Naive B cell (primary cell): ENCODE measurements at regions not wholly inside any gene's neighbourhood (a gene's known extent, or its start where the extent isn't known, plus 50 kb on each side); places are given as distances from the start of the nearest gene placed in this dataset.
"Not testable (repeated sequence)": the region's sequence is repeated elsewhere in the genome, so short reads cannot be mapped to it uniquely, and the experiment has no call there.

ENCODE experiments used
- ATAC-seq, 2 donors: fragments of 150-1000 bp; cut with Tn5 transposase; 2 replicates each; pipeline ENCODE4 v1.10.0; 2021; ENCODE audit warnings: low read depth in 2 of 2, mild to moderate bottlenecking in 2 of 2, moderate library complexity in 2 of 2
- DNase-seq: peaks from one replicate; pipeline ENCODE4 v3.0.0; 2022
- H3K27ac Mint-ChIP-seq, 6 donors: one replicate each; pipeline ENCODE4 v1.8.0; 2020 to 2022; ENCODE audit warnings: mild to moderate bottlenecking in 6 of 6, mixed read lengths in 6 of 6, moderate library complexity in 5 of 6, inconsistent platforms in 2 of 6
- H3K27me3 Mint-ChIP-seq, 3 donors: one replicate each; pipeline ENCODE4 v1.8.0; 2021 to 2022; ENCODE audit warnings: mixed read lengths in 3 of 3, mild to moderate bottlenecking in 1 of 3
- H3K36me3 Mint-ChIP-seq, 2 donors: one replicate each; pipeline ENCODE4 v1.8.0; 2020 to 2022; ENCODE audit warnings: mixed read lengths in 2 of 2, inconsistent platforms in 1 of 2, mild to moderate bottlenecking in 1 of 2
- H3K4me1 Mint-ChIP-seq, 3 donors: one replicate each; pipeline ENCODE4 v1.8.0; 2020 to 2022; ENCODE audit warnings: mixed read lengths in 3 of 3, inconsistent platforms in 1 of 3, mild to moderate bottlenecking in 1 of 3, moderate library complexity in 1 of 3
- H3K4me3 Mint-ChIP-seq, 8 donors: one replicate each; pipeline ENCODE4 v1.8.0; 2020 to 2022; ENCODE audit warnings: mild to moderate bottlenecking in 8 of 8, mixed read lengths in 8 of 8, moderate library complexity in 8 of 8, inconsistent platforms in 2 of 8
- H3K9me3 Mint-ChIP-seq, 7 donors: one replicate each; pipeline ENCODE4 v1.8.0; 2020 to 2022; ENCODE audit warnings: mixed read lengths in 7 of 7, mild to moderate bottlenecking in 5 of 7, inconsistent platforms in 2 of 7, moderate library complexity in 1 of 7

GRCh38 chrX:106220177-106220576, 52.1 kb downstream of the PWWP3B start:
- ATAC-seq (no peak), DNase-seq (no peak)
- Mint-ChIP-seq H3K27ac (no peak overlapping the region), H3K27me3 (no peaks in the 10 kb centered on the region), H3K9me3 (peaks cover 0 to 4% (median under 1%) of the 10 kb centered on the region in 7 donors), H3K4me1 (no peaks in the 10 kb centered on the region), H3K36me3 (no peaks in the 10 kb centered on the region), H3K4me3 (no peak overlapping the region)

GRCh38 chrX:106243376-106243775, 75.3 kb downstream of the PWWP3B start:
- ATAC-seq, result no peak
- no peaks in the 10 kb centered on the region for H3K4me1 Mint-ChIP-seq
- H3K4me3 Mint-ChIP-seq, result no peak overlapping the region
- no peak overlapping the region for H3K27ac Mint-ChIP-seq
- H3K9me3 Mint-ChIP-seq, result peaks cover 0 to 5% (median 0%) of the 10 kb centered on the region in 7 donors
- no peak for DNase-seq
- no peaks in the 10 kb centered on the region for H3K36me3 Mint-ChIP-seq
- H3K27me3 Mint-ChIP-seq, result no peaks in the 10 kb centered on the region

GRCh38 chrX:106246511-106246910, 78.4 kb downstream of the PWWP3B start:
- Mint-ChIP-seq H3K4me1 (no peaks in the 10 kb centered on the region), H3K27ac (no peak overlapping the region), H3K36me3 (no peaks in the 10 kb centered on the region), H3K9me3 (peaks cover 0 to 3% (median 0%) of the 10 kb centered on the region in 7 donors), H3K4me3 (no peak overlapping the region), H3K27me3 (no peaks in the 10 kb centered on the region)
- ATAC-seq (no peak), DNase-seq (no peak)

- Mint-ChIP-seq H3K27me3 (no peaks in the 10 kb centered on the region), H3K4me1 (no peaks in the 10 kb centered on the region), H3K9me3 (peaks cover 0 to 3% (median 2%) of the 10 kb centered on the region in 7 donors), H3K4me3 (no peak overlapping the region), H3K36me3 (no peaks in the 10 kb centered on the region), H3K27ac (no peak overlapping the region)
- ATAC-seq, result no peak
- DNase-seq, result no peak
Measured at GRCh38 chrX:106247162-106247561, 79.1 kb downstream of the PWWP3B start.

- no peak for DNase-seq
- Mint-ChIP-seq H3K4me3 (no peak overlapping the region), H3K4me1 (no peaks in the 10 kb centered on the region), H3K27ac (no peak overlapping the region), H3K27me3 (no peaks in the 10 kb centered on the region), H3K9me3 (peaks cover 0 to 4% (median 2%) of the 10 kb centered on the region in 7 donors), H3K36me3 (no peaks in the 10 kb centered on the region)
- ATAC-seq, result no peak
Measured at GRCh38 chrX:106249706-106250379, 81.7 kb downstream of the PWWP3B start.

- Mint-ChIP-seq H3K4me3 (no peak overlapping the region), H3K27ac (no peak overlapping the region), H3K36me3 (no peaks in the 10 kb centered on the region), H3K9me3 (peaks cover 0 to 9% (median 1%) of the 10 kb centered on the region in 7 donors), H3K27me3 (no peaks in the 10 kb centered on the region), H3K4me1 (no peaks in the 10 kb centered on the region)
- ATAC-seq, result no peak
- no peak for DNase-seq
Measured at GRCh38 chrX:106263817-106264216, 95.7 kb downstream of the PWWP3B start.

GRCh38 chrX:106273947-106274587, 106.0 kb downstream of the PWWP3B start:
- not testable (repeated sequence) for H3K27me3 Mint-ChIP-seq, ATAC-seq, H3K9me3 Mint-ChIP-seq, H3K36me3 Mint-ChIP-seq, DNase-seq, H3K27ac Mint-ChIP-seq, H3K4me1 Mint-ChIP-seq, H3K4me3 Mint-ChIP-seq

- not testable (repeated sequence) for H3K4me1 Mint-ChIP-seq, DNase-seq, H3K36me3 Mint-ChIP-seq, H3K4me3 Mint-ChIP-seq, H3K9me3 Mint-ChIP-seq, H3K27ac Mint-ChIP-seq, H3K27me3 Mint-ChIP-seq, ATAC-seq
Measured at GRCh38 chrX:106275172-106275571, 107.1 kb downstream of the PWWP3B start.

- no peaks in the 10 kb centered on the region for H3K4me1 Mint-ChIP-seq
- H3K9me3 Mint-ChIP-seq, result peaks cover 0 to 3% (median 0%) of the 10 kb centered on the region in 7 donors
- DNase-seq (no peak), ATAC-seq (no peak)
- no peaks in the 10 kb centered on the region for H3K36me3 Mint-ChIP-seq
- H3K4me3 Mint-ChIP-seq, result no peak overlapping the region
- no peak overlapping the region for H3K27ac Mint-ChIP-seq
- no peaks in the 10 kb centered on the region for H3K27me3 Mint-ChIP-seq
Measured at GRCh38 chrX:106278951-106279350, 110.8 kb downstream of the PWWP3B start.

GRCh38 chrX:106281383-106281782, 113.3 kb downstream of the PWWP3B start:
- H3K4me3 Mint-ChIP-seq, result no peak overlapping the region
- ATAC-seq (no peak), DNase-seq (no peak)
- H3K36me3 Mint-ChIP-seq, result no peaks in the 10 kb centered on the region
- no peak overlapping the region for H3K27ac Mint-ChIP-seq
- H3K27me3 Mint-ChIP-seq, result no peaks in the 10 kb centered on the region
- H3K9me3 Mint-ChIP-seq, result peaks cover 0 to 4% (median 0%) of the 10 kb centered on the region in 7 donors
- H3K4me1 Mint-ChIP-seq, result no peaks in the 10 kb centered on the region

GRCh38 chrX:106283841-106284240, 115.7 kb downstream of the PWWP3B start:
- Mint-ChIP-seq H3K9me3 (peaks cover 0 to 4% (median 0%) of the 10 kb centered on the region in 7 donors), H3K4me3 (no peak overlapping the region), H3K36me3 (no peaks in the 10 kb centered on the region), H3K27me3 (no peaks in the 10 kb centered on the region), H3K4me1 (no peaks in the 10 kb centered on the region), H3K27ac (no peak overlapping the region)
- no peak for DNase-seq
- no peak for ATAC-seq

GRCh38 chrX:106284431-106285025, 116.4 kb downstream of the PWWP3B start:
- no peak overlapping the region for H3K27ac Mint-ChIP-seq
- ATAC-seq (no peak), DNase-seq (no peak)
- no peak overlapping the region for H3K4me3 Mint-ChIP-seq
- no peaks in the 10 kb centered on the region for H3K4me1 Mint-ChIP-seq
- H3K9me3 Mint-ChIP-seq, result peaks cover 0 to 4% (median 0%) of the 10 kb centered on the region in 7 donors
- no peaks in the 10 kb centered on the region for H3K27me3 Mint-ChIP-seq
- H3K36me3 Mint-ChIP-seq, result no peaks in the 10 kb centered on the region

GRCh38 chrX:106286053-106286650, 118.0 kb downstream of the PWWP3B start:
- Mint-ChIP-seq H3K9me3 (peaks cover 0 to 4% (median 0%) of the 10 kb centered on the region in 7 donors), H3K4me3 (no peak overlapping the region), H3K4me1 (no peaks in the 10 kb centered on the region), H3K27me3 (no peaks in the 10 kb centered on the region), H3K27ac (no peak overlapping the region), H3K36me3 (no peaks in the 10 kb centered on the region)
- no peak for ATAC-seq
- DNase-seq, result no peak

- H3K27me3 Mint-ChIP-seq, ATAC-seq, H3K4me3 Mint-ChIP-seq, H3K27ac Mint-ChIP-seq, H3K4me1 Mint-ChIP-seq, DNase-seq, H3K36me3 Mint-ChIP-seq, H3K9me3 Mint-ChIP-seq: not testable (repeated sequence)
Measured at GRCh38 chrX:106290778-106291177, 122.7 kb downstream of the PWWP3B start.
